ENCODE measurements at regions not wholly inside any gene's neighbourhood (a gene's known extent, or its start where the extent isn't known, plus 50 kb on each side); places are given as distances from the start of the nearest gene placed in this dataset.
"Not testable (repeated sequence)": the region's sequence is repeated elsewhere in the genome, so short reads cannot be mapped to it uniquely, and the experiment has no call there.

DNA sequence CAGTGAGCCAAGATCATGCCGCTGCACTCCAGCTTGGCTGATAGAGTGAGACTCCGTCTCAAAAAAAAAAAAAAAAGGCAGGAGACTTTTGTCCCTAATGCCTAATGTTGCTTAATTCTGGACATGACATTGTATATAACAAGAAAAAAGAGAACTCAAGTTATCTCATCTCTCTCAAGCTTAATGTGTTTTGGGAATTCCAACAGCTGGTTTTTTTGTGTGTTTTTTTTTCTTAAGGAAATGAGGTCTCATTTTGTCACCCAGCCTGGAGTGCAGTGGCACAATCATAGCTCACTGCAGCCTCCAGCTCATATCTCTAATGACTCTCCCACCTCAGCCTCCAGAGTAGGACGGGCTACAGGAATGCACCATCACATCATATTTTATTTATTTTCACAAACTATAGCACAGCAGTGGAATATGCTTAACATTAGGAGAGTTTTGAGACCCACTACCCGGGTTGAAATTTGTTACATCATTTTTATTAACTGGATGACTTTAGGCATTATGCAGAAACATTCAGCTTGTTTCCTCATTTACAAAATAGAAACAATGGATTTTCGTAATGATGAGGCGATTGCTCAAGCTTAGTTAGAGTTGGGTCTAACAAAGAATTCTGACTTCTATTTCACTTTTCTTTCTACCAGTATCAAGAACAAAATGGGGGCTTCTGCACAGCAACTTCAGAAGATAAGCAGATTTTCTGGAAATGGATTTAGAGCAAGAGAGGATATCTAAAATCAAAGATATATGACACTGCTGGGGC, 104.1 kb upstream of the BTN3A2 start:
- no peak for DNase-seq (ENCODE audit: low spot score)

DNA sequence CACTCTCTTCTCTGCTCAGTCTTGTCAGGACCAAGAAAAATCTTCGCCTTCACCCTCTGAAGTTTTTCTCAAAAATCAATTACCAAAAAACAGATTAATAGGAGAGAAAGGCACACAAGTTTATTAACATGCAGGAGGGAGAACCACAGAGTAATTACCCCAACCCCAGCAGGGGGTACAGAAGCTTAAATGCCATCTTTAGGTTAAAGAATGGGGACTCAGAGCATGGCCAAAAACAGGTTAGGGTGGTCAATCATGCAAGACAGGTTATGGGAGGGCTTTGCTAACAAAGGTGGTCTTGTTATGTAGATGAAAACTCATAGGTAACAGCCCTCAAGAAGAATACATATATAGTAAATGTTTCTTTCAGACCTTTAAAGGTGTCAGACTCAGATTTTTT, 100.5 kb upstream of the BTN3A2 start:
- DNase-seq (ENCODE audit: low spot score) = no peak

DNA sequence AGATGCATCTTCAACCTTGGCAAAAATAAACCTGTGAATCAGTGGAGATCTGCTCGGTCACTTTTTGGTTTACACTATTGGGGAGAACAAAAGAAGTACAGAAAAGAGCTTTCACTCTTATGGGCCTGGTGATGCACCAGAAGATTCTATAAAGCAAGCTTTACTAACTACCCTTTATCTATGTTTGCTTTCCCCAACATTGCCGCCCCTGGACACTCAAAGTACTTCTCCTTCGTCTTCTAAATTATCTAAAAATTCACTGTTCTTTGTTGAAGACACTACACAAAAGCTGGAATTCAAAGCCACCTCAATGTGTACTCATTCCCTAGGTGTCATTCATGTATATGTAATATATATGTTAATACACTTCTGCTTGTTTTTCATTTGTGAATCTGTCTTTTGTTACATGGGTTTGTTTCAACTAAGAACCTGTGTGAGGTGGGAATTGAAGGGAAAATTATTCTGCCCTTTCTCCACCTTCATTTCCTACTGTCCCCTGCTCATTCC, 97.9 kb upstream of the BTN3A2 start:
- DNase-seq (ENCODE audit: low spot score) = no peak

DNA sequence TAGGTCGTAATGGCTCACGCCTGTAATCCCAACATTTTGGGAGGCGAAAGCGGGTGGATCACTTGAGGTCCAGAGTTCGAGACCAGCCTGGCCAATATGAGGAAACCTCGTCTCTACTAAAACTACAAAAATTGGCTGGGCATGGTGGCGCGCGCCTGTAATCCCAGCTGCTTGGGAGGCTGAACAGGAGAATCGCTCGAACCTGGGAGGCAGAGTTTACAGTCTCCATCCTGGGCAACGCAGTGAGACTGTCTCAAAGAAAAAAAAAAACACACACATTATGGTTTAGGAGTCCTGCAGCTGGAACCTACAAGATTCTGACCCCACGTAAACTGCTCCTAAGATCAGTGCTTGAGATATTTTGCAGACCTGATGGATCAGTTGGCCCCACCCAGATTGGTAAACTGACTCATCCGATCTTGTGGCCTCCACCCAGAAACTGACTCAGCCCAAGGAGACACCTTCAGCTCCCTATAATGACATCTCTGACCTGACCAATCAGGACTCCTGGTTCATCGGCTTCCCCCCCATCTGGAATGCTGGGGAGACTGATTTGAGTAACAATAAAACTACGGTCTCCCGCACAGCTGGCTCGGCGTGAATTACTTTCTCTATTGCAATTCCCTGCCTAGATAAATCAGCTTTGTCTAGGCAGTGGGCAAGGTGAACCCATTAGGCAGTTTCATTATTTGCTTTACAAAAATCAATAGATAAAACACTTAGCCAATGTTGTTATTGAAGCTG, 96.2 kb upstream of the BTN3A2 start:
- DNase-seq (ENCODE audit: low spot score) = peak; percentile 35

DNA sequence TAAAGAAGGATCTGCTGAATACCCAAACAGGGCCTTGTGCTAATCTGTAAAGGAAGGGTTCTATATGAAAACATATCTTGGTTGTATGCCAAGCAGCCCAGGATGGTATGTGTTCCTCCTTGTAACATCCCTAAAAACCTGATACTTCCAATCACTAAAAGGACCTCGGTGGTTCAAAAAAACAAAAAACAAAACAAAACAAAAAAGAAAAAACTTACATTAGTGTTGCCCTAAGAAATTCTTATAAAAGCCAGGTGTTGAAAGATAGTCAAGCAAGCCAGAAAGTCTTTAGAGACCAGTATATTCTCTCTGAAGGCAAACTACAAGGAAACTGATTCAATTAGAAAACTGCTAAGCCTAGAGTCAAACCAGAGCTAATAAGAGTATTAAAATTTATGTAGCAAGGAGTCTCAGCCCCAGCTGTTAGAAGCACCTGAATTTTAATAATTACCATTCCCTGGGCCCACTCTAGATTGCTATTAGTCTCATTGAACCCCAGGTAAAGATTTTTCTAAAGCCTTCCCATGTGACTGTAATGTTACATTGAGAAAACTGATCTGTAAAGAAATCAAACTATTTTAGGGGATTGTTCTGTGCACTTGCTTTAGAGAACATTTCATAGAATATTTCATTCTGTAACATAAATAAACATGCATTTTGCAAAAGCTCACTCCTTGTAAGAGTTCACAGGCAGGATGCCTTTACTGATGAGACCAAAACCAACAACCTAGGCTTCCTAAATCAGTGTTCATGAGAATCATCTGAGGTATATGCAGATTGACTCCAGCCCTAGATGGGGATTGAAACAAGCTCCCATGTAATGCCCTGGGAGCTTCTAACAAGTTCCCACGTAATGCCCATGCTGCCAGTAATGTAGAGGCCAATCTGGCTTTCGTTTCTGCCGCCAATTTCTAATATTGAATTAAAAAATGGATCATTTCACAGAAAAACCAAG, 95.2 kb upstream of the BTN3A2 start:
- DNase-seq (ENCODE audit: low spot score) = no peak

DNA sequence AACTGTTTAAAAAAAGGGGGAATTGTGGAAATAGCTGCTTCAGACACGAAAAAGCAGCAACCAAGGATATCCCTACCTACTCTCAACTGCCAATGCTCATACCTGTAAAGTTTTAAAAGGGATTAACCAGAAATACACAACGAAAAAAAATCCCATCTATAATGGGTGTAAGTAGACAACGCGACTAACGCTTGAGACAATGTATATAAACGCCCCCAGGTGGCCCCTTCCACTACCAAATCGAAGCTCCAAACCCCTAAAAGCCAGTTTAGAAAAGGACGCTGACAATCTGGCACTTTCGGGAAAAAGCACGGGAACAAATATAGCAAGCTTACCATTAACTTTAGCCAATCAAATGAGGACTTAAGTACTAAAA, 94.5 kb upstream of the BTN3A2 start:
- DNase-seq (ENCODE audit: low spot score) = no peak

DNA sequence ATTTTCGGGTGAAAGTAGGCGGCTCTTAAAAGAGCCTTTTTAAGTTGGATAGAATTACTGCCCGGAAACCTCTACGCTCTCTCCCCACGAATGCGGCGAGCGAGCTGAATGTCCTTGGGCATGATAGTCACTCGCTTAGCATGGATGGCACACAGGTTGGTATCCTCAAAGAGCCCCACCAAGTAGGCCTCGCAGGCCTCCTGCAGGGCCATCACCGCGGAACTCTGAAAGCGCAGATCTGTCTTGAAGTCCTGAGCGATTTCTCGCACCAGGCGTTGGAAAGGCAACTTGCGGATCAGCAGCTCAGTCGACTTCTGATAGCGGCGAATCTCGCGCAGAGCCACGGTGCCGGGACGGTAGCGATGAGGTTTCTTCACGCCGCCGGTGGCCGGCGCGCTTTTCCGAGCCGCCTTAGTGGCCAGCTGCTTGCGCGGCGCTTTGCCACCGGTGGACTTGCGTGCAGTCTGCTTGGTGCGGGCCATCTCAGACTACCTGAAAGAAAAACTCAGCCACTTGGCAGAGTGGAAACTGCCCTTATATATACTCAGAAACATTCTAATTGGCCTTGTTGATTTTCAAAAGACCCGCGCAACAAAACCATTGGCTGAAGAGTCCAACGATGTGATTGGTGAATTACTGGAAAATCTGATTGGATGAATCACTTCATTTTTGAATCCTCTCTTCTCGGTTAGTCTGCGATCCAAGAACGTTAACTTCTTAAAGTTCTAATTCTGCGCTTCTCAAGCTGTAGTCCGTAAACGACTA, 93.9 kb upstream of the BTN3A2 start:
- no peak for DNase-seq (ENCODE audit: low spot score)

DNA sequence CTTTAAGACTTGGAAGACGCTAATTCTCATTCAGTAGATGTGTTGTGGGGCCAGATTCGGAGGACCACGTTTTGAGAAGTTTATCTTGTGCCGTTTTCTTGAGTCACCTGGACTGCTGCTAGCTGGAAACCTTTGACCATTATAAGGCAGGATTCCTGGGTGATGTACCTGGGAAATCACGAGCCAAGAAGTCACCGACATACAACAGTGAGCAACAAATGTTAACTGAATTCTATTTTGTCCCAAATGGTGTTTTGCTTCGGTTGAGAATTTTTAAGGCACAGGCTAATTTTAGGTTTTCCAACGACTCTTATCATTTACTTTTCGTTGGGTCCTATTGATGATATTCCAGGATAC, 93.4 kb upstream of the BTN3A2 start:
- no peak for DNase-seq (ENCODE audit: low spot score)

DNA sequence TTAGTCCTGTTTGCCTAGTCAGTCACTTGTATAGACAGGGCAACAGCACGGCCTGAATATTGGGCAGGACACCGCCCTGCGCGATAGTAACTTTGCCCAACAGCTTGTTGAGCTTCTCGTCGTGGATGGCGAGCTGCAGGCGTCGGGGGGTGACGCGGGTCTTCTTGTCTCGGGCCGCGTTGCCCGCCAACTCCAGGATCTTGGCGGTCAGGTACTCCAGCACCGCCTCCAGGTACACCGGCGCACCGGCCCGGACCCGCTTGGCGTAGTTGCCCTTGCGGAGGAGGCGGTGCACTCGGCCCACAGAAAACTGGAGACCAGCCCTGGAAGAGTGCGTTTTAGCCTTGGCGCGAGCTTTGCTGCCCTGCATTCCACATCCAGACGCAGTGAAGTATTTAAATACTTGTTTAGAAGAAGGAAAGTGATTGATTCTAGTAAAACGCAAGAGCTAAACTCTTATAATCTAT, 92.8 kb upstream of the BTN3A2 start:
- no peak for DNase-seq (ENCODE audit: low spot score)

DNA sequence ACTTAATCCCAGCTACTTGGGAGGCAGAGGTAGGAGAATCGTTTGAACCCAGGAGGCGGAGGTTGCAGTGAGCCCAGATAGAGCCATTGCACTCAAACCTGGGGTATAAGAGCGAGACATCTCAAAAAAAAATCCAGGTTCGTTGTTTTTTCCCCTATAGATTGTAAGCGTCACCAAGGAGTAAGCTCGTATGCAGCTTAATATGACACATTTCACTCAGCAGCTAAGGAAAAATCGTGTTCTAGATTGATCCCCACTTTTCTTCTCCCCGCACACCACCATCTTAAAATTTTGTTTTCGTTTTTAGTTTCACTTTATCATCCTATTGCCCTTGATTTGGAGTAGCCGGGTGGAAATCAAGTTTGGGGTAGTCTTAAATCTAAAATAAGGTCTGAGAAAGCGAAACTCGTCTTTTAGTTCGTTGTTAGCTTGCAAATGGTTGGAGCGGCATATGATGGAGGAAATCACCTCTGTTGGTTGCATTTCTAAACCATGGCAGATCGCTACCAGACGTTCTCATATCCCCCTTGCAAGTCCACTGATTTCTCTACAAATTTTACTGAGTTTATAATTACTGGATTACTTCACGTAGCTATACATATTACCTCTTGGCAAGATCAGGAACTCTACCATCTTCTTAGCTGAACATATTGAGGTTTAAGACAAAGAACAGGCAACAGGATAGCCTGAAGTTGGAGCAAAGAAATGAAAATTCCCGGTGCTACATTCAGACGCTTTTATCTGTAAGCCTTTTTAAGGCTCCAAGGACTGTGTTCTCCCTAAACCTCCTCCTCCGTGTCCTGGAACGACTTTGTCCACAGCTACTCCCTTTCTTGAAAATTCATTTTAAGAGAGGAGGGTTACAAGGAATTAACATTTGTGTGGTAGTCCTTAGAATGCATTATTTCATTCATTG, 91.1 kb upstream of the BTN3A2 start:
- peak; percentile 16 for DNase-seq (ENCODE audit: low spot score)

DNA sequence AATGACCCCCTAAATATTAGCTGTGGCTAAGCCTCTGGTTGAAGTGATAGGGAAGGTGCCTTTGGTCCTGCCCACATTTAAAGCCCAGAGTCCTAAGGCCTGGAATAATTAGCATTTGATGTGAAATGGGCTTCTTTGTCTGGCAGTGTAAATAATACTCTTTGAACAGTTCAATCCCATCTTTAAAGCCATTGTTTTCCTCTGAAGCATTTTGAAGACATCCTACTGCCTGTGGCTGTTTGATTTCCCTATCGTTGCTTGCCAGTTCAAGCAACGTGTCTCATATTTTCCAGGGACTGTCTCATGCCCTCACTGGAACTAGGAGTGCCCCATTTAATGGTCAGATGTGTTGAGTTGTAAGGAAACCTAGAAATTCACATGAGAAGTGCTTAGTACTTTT, 89.3 kb upstream of the BTN3A2 start:
- no peak for DNase-seq (ENCODE audit: low spot score)

DNA sequence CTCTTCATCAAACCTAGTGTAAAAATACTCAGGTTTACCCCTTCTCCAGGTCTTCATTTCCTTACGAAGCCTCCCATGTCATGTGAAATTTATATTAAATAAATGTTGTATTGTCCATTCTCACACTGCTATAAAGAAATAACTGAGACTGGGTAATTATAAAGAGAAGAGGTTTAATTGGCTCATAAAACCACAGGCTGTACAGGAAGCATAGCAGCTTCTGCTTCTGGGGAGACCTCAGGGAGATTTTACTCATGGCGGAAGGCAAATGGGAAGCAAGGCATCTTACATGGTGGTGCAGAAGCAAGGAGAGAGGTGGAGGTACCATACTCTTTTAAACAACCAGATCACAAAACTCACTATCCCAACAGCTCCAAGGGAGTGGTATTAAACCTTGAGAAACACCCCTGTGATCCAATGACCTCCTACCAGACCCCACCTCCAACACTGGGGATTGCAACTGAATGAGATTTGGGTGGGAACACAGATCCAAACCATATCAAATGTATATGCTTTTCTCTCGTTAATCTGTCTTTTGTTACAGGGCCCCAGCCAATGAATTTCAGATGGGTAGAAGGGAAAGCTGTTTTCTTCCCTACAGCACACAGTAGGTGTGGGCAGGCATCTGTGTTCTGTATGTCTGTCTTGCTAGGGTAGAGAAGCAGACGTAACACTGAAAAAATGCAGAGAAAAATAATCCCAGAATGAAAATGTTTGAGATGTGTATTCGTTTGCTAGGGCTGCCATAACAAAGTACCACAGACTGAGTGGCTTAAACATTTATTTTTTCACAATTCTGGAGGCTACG, 88.0 kb upstream of the BTN3A2 start:
- DNase-seq (ENCODE audit: low spot score) = no peak

DNA sequence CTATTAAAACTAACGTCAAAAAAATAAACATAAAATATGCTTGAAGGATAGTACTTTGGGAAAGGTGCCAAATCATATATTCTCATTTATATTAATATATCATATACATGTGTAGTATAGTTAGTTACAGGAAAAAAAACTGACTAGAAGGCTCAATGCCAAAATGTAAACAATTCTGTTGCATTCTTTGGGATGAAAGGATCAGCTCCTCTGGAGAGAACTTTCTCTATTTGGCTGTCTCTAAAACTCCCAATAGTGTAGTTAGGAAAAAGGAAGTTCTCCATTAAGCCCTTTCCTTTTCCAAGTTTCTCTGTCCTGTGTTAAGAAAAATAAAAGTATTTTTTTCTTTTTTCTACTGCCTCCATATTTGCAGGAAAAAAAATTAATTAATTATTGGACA, 86.5 kb upstream of the BTN3A2 start:
- DNase-seq (ENCODE audit: low spot score) = no peak

DNA sequence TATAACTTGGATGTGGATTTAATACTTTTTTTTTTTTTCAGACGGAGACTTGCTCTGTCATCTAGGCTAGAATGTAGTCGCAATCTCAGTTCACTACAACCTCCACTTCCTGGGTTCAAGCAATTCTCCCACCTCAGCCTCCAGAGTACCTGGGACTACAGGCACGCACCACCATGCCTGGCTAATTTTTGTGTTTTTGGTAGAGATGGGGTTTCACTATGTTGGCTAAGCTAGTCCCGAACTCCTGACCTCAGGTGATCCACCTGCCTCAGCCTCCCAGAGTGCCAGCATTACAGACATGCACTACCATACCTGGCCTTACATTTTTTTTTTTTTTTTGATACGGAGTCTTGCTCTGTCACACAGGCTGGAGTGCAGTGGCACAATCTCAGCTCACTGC, 85.6 kb upstream of the BTN3A2 start:
- not testable (repeated sequence) for DNase-seq (ENCODE audit: low spot score)

DNA sequence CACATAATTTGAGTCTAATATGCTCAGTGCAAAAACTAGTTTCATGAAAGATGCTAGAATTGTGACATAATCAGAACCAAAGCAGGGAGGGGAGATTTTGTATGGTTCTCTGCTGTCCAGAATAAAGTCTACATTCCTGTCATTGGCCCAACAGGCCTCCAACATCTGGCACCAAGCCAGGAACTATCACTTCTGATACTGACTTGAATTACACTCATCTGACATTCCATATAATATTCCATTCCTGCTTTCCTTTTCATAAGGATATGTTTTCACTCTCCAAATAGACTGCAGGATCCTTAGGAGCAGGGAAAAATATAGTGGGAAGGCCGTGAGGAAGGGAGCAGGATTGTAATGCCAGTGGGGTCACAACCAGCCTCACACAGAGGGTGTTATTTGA, 84.6 kb upstream of the BTN3A2 start:
- no peak for DNase-seq (ENCODE audit: low spot score)

DNA sequence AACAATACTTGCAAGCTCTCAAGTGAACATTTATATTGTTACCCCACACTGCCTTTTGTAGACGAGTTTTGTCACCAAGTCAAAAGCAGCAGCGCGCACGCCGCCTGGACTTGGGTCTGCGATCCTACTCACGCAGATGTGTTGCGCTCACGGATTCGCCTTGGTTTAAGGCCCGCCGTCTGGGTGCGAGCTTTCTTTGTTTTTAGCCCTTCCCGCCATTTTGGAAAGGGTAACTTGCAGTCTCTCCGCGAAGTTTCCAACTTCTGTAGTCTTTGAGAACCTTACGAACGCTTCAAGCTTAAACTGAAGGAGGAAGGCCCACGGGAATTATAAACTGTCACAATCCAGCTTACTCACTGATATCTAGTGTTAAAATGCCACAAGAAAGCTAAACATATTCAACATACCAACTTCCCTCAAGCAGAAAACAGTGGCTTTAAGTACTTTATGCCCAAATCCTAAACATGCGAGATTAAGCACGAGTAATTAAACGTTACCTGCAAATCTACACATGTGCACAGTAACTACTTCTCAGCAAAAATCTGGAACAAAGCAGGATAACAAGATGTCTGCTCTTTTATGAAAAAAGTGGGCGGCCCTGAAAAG, 80.4 kb upstream of the BTN3A2 start:
- peak; percentile 30 for DNase-seq (ENCODE audit: low spot score)

DNA sequence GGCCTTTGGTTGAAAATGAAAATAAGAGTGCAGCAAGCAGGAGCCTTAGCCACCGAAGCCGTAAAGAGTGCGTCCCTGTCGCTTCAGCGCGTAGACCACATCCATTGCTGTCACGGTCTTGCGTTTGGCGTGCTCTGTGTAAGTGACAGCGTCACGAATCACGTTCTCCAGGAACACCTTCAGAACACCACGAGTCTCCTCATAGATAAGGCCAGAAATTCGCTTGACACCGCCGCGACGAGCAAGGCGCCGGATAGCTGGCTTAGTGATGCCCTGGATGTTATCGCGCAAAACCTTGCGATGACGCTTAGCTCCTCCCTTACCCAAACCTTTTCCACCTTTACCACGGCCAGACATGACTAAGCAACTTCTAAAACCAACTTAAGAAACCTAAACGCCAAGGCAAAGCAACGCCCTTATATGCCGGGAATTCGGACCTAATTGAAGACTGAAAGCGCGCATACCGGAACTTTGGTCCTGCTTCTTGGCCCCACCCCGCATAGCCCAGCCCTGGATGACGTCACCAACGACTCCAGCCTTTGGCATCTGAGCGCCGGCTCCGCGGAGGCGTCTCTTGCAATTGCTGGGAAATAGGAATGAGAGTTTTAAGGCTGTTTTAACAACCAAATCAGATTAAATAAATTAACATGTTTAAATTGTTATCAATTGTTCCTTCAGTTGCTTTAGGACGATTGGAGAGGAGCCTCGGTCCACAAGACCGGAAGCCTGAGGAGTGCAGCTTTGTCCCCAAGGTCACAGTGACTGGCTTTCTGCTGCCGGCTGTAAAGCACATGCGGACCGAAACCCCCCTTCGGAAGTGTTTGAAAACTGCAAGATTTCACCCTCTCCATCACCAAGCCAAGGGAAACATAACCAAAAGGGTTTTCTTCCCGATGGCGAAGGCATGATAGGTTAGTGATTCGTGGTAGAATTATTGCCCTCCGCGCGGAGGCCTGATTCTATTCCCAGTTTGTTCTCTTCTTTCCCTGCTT, 79.6 kb upstream of the BTN3A2 start:
- DNase-seq (ENCODE audit: low spot score) = peak; percentile 99
